Neural cell (in vitro differentiated cells): ENCODE measurements at regions not wholly inside any gene's neighbourhood (a gene's known extent, or its start where the extent isn't known, plus 50 kb on each side); places are given as distances from the start of the nearest gene placed in this dataset.

Experiments
- H2AFZ ChIP-seq: fragments of 200-600, 300-800 bp; sonication (generic), shearing (Covaris generic); 2 replicates; pipeline ENCODE4 v1.6.0; 2014; ENCODE audit warnings: low read depth, mild to moderate bottlenecking, antibody characterized with exemption, low read length, moderate library complexity
- H3F3A ChIP-seq: fragments of 200-600 bp; shearing (Covaris generic); 2 replicates; pipeline ENCODE4 v1.6.1; 2016; ENCODE audit warnings: mild to moderate bottlenecking, moderate library complexity, mixed read lengths, antibody characterized with exemption, low read length; ENCODE audit not compliant: insufficient read depth, poor library complexity, severe bottlenecking
- H3K27ac ChIP-seq: fragments of 200-600, 300-800 bp; sonication (generic), shearing (Covaris generic); 2 replicates; pipeline ENCODE4 v1.5.1; 2014; ENCODE audit warnings: mild to moderate bottlenecking, low read length, moderate library complexity
- H3K27me3 ChIP-seq: fragments of 300-800, 200-600 bp; sonication (generic), shearing (Covaris generic); 2 replicates; pipeline ENCODE4 v1.6.0; 2014; ENCODE audit warnings: mild to moderate bottlenecking, low read depth, low read length, moderate library complexity; ENCODE audit not compliant: insufficient read depth
- H3K36me3 ChIP-seq: fragments of 300-800, 200-600 bp; sonication (generic), shearing (Covaris generic); 2 replicates; pipeline ENCODE4 v1.5.1; 2014; ENCODE audit warnings: mild to moderate bottlenecking, antibody characterized with exemption, low read length, moderate library complexity; ENCODE audit not compliant: insufficient read depth
- H3K4me2 ChIP-seq: fragments of 300-800, 200-600 bp; sonication (generic), shearing (Covaris generic); 2 replicates; pipeline ENCODE4 v1.6.0; 2014; ENCODE audit warnings: mild to moderate bottlenecking, low read length
- H3K4me3 ChIP-seq: fragments of 300-800, 200-600 bp; sonication (generic), shearing (Covaris generic); 2 replicates; pipeline ENCODE4 v1.5.1; 2014; ENCODE audit warnings: mild to moderate bottlenecking, low read length, moderate library complexity
- H3K79me2 ChIP-seq: fragments of 200-600 bp; shearing (Covaris generic); replicated peaks from 2 replicates; pipeline ENCODE4 v1.6.0; 2014; ENCODE audit warnings: mild to moderate bottlenecking, low read length, moderate library complexity; ENCODE audit not compliant: insufficient read depth
- H3K9ac ChIP-seq: fragments of 300-800, 200-600 bp; sonication (generic), shearing (Covaris generic); 2 replicates; pipeline ENCODE4 v1.6.1; 2016; ENCODE audit warnings: mild to moderate bottlenecking, low read length, mixed read lengths
- H3K9me2 ChIP-seq: fragments of 200-600 bp; shearing (Covaris generic); 2 replicates; pipeline ENCODE4 v1.6.1; 2016; ENCODE audit warnings: mild to moderate bottlenecking, low read length, mixed read lengths; ENCODE audit not compliant: insufficient read depth
- H3K9me3 ChIP-seq: fragments of 200-600, 300-800 bp; sonication (generic), shearing (Covaris generic); 2 replicates; pipeline ENCODE4 v1.6.1; 2016; ENCODE audit warnings: mild to moderate bottlenecking, mixed run types, low read length, moderate library complexity, mixed read lengths
- H4K20me1 ChIP-seq: fragments of 200-600 bp; shearing (Covaris generic); 2 replicates; pipeline ENCODE4 v1.6.1; 2016; ENCODE audit warnings: mild to moderate bottlenecking, mixed run types; ENCODE audit not compliant: insufficient read depth
- CTCF ChIP-seq: fragments of 450-650 bp; IDR thresholded peaks from 2 replicates; pipeline ENCODE4 v1.5.1; 2014; ENCODE audit warnings: antibody characterized with exemption, mild to moderate bottlenecking, moderate library complexity; ENCODE audit not compliant: poor library complexity, severe bottlenecking
- EP300 ChIP-seq: fragments of 450-650 bp; conservative IDR thresholded peaks from 2 replicates; pipeline ENCODE4 v1.6.1; 2014; ENCODE audit warnings: antibody characterized with exemption, mild to moderate bottlenecking, moderate library complexity; ENCODE audit not compliant: poor library complexity, severe bottlenecking
- EZH2 ChIP-seq: fragments of 200-600, 300-800 bp; shearing (Covaris generic), sonication (generic); IDR thresholded peaks from 2 replicates; pipeline ENCODE4 v1.6.1; 2014; ENCODE audit warnings: antibody characterized with exemption, low read length, borderline replicate concordance, mild to moderate bottlenecking; ENCODE audit not compliant: insufficient read depth, poor library complexity, severe bottlenecking
- MXI1 ChIP-seq: fragments of 450-650 bp; conservative IDR thresholded peaks from 2 replicates; pipeline ENCODE4 v1.6.1; 2014; ENCODE audit warnings: antibody characterized with exemption, mild to moderate bottlenecking; ENCODE audit not compliant: poor library complexity, severe bottlenecking
- POLR2AphosphoS5 ChIP-seq: IDR thresholded peaks from 2 replicates; pipeline ENCODE4 v1.6.1; 2012
- RAD21 ChIP-seq: fragments of 450-650 bp; conservative IDR thresholded peaks from 2 replicates; pipeline ENCODE4 v1.6.1; 2014; ENCODE audit warnings: antibody characterized with exemption, mild to moderate bottlenecking, moderate library complexity
- REST ChIP-seq: IDR thresholded peaks from 2 replicates; pipeline ENCODE4 v1.6.1; 2012; ENCODE audit warnings: borderline replicate concordance
- SMC3 ChIP-seq: fragments of 450-650 bp; conservative IDR thresholded peaks from 2 replicates; pipeline ENCODE4 v1.6.1; 2014; ENCODE audit warnings: antibody characterized with exemption, mild to moderate bottlenecking, moderate library complexity; ENCODE audit not compliant: poor library complexity
- TAF1 ChIP-seq: IDR thresholded peaks from 2 replicates; pipeline ENCODE4 v1.6.1; 2012; ENCODE audit warnings: low read depth

DNA sequence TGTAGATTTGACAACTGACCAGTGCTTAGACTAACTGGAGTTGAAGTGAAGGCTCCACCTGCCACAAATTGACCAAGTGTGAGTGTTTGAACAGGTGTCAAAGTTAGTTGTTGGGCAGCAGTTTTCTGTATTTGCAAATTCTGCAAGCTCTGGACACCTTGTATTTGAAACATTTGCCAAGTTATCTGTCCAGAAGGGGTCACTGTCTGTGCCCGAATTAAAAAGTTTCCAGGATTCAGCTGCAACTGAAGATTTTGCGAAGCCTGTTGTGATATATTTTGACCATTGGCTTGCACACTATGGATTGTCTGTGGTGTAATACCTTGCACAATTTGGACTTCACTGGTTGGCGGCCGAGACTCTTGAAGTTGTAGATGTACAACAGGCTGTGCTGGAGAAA lies 1690.7 kb downstream of the SLITRK5 start:
- H3K9me3 ChIP-seq = no peaks in the 10 kb centered on the region
- no peaks in the 10 kb centered on the region for H4K20me1 ChIP-seq
- no peaks in the 10 kb centered on the region for H3K36me3 ChIP-seq
- H3K79me2 ChIP-seq = no peaks in the 10 kb centered on the region
- TF ChIP-seq REST = no peak
- TF ChIP-seq POLR2AphosphoS5 = no peak
- TF ChIP-seq TAF1 = no peak
- no peak for TF ChIP-seq CTCF
- no peak for TF ChIP-seq SMC3
- no peak for TF ChIP-seq RAD21
- TF ChIP-seq EP300 = no peak
- no peak overlapping the region for H2AFZ ChIP-seq
- H3F3A ChIP-seq = no peaks in the 10 kb centered on the region
- no peaks in the 10 kb centered on the region for H3K9me2 ChIP-seq
- H3K4me3 ChIP-seq = no peak overlapping the region
- H3K4me2 ChIP-seq = no peak overlapping the region
- H3K9ac ChIP-seq = no peak overlapping the region
- H3K27ac ChIP-seq = no peak overlapping the region
- no peaks in the 10 kb centered on the region for H3K27me3 ChIP-seq

- Histone ChIP-seq H3K9me2 (no peaks in the 10 kb centered on the region), H3K4me2 (no peak overlapping the region), H3K4me3 (no peak overlapping the region), H3K27me3 (no peaks in the 10 kb centered on the region), H4K20me1 (no peaks in the 10 kb centered on the region), H3K9me3 (no peaks in the 10 kb centered on the region), H3K36me3 (no peaks in the 10 kb centered on the region), H3K9ac (no peak overlapping the region), H3K79me2 (no peaks in the 10 kb centered on the region), H3K27ac (no peak overlapping the region), H2AFZ (no peak overlapping the region), H3F3A (no peaks in the 10 kb centered on the region)
- no peak for TF ChIP-seq CTCF
- no peak for TF ChIP-seq EZH2
- no peak for TF ChIP-seq TAF1
- TF ChIP-seq POLR2AphosphoS5 = no peak
- no peak for TF ChIP-seq REST
- TF ChIP-seq MXI1 = no peak
- TF ChIP-seq EP300 = no peak
- no peak for TF ChIP-seq SMC3
- TF ChIP-seq RAD21 = no peak
These were observed 1692.0 kb downstream of the SLITRK5 start for GRCh38 chr13:89363144-89363543.
